Adipocyte (in vitro differentiated cells): ENCODE measurements at regions not wholly inside any gene's neighbourhood (a gene's known extent, or its start where the extent isn't known, plus 50 kb on each side); places are given as distances from the start of the nearest gene placed in this dataset.
A peak's percentile ranks its signal among the peaks of the same experiment; 100 is the strongest.

Experiments used
- DNase-seq: peaks from one replicate; pipeline ENCODE4 v3.0.0-alpha.2; 2015; ENCODE audit warnings: low read depth
- H3K27me3 ChIP-seq: replicated peaks from 2 replicates; pipeline ENCODE4 v1.7.0; 2013; ENCODE audit warnings: mild to moderate bottlenecking, low read length, moderate library complexity; ENCODE audit not compliant: control insufficient read depth, insufficient read depth
- H3K36me3 ChIP-seq: 2 replicates; pipeline ENCODE4 v1.7.0; 2013; ENCODE audit warnings: low read length, mild to moderate bottlenecking, moderate library complexity; ENCODE audit not compliant: control insufficient read depth, insufficient read depth, severe bottlenecking
- H3K4me1 ChIP-seq: 2 replicates; pipeline ENCODE4 v1.7.0; 2013; ENCODE audit warnings: mild to moderate bottlenecking, low read length, moderate library complexity; ENCODE audit not compliant: control insufficient read depth, insufficient read depth
- H3K4me3 ChIP-seq: 2 replicates; pipeline ENCODE4 v1.7.0; 2013; ENCODE audit warnings: mild to moderate bottlenecking, low read length, moderate library complexity
- H3K9ac ChIP-seq: 2 replicates; pipeline ENCODE4 v1.7.0; 2013; ENCODE audit warnings: mild to moderate bottlenecking, low read length, moderate library complexity
- H3K9me3 ChIP-seq: 2 replicates; pipeline ENCODE4 v1.7.0; 2013; ENCODE audit warnings: mild to moderate bottlenecking, low read length, moderate library complexity; ENCODE audit not compliant: control insufficient read depth

DNA sequence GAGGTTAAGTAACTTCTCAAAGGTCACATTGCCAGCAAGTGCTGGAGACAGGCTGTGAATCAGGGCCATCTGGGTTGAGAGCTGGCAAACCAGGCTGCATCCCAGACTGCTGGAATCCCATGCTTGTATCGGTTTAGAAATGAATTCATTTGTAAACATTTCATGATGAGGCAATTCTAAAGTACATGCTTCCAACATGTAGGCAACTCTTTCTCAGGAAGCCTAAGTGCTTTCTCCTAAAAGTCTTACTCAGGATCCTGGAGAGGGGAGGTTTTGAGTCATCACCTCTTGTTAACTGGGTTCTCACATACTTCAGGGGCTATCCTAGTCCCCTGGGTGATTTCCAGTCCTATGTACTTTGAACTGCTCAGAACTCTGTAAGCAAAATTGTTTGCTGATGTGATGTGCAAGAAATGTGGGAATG, 416.5 kb downstream of the MEIS1 start:
- DNase-seq, result peak; percentile 86

DNA sequence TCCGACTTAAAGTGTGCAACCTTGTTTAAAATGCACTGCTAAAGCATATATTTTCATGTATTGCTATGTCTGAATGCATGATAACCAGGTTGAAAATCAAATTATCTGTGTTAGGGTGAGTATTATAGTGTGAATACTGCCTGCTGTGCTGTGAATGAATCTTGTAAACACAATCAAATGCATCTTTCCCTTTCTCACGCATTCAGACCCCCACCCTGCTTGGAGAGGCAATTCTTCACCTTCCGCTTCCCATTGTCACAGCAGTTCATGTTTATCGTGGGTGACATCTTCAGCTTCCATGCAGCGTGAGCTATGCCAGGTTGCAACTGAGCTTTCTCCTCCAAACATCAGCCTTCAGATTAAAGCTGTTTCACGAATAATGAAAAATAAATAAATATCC, 418.0 kb downstream of the MEIS1 start:
- Histone ChIP-seq H3K36me3 (no peaks in the 10 kb centered on the region), H3K4me1 (peaks cover 30% of the 10 kb centered on the region), H3K27me3 (no peaks in the 10 kb centered on the region), H3K9ac (no peak overlapping the region), H3K4me3 (no peak overlapping the region), H3K9me3 (no peaks in the 10 kb centered on the region)
- no peak for DNase-seq

More for the DNA sequence above, 416.5 kb downstream of the MEIS1 start:
- Histone ChIP-seq H3K9me3 (no peaks in the 10 kb centered on the region), H3K9ac (no peak overlapping the region), H3K4me3 (no peak overlapping the region), H3K27me3 (no peaks in the 10 kb centered on the region), H3K4me1 (peaks cover 30% of the 10 kb centered on the region), H3K36me3 (no peaks in the 10 kb centered on the region)

DNA sequence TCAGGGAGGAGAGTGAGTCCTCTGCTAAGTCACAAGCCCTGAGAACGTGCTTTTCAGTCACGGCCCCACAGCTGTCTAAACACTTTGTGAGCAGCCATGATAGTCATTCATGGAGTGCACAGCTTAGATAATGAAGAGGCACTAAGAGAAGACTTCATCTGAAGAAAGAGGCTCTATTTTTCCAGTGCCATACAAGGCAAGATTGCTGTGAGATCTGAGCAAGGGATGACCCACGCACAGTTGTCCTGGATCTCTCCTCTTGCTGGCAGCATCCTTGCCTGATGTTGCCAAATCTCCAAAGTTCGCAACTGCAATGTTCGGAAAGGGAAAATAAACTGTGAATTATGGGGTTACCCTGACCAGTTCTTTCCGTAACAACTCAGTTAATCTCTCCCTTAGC, 418.7 kb downstream of the MEIS1 start:
- no peak for DNase-seq
- Histone ChIP-seq H3K9ac (no peak overlapping the region), H3K36me3 (no peaks in the 10 kb centered on the region), H3K27me3 (no peaks in the 10 kb centered on the region), H3K4me3 (peak overlapping the region; percentile 18), H3K9me3 (no peaks in the 10 kb centered on the region), H3K4me1 (peaks cover 30% of the 10 kb centered on the region)

DNA sequence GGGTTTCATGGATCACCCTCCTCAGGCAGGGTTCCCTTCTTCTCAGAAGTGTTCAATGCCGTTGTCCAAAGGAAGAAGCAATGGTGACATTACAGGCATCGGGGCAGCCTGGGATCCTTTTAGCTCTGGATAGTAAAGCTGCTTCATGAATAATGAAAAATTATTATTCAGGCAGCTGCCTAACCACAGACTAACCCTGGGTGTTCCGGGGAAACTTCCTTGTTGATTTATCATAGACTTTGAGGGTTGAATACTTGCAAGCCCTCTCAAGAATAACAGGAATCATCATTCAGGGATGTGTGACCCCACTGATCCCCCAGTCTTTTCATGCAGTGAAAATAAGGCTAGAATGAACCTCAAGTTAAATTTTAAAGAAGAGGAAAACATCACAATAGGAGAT, 419.4 kb downstream of the MEIS1 start:
- H3K9me3 ChIP-seq, result no peaks in the 10 kb centered on the region
- H3K27me3 ChIP-seq, result no peaks in the 10 kb centered on the region
- H3K4me3 ChIP-seq, result peak overlapping the region; percentile 18
- H3K36me3 ChIP-seq, result no peaks in the 10 kb centered on the region
- DNase-seq, result no peak
- H3K4me1 ChIP-seq, result peaks cover 30% of the 10 kb centered on the region
- H3K9ac ChIP-seq, result no peak overlapping the region

DNA sequence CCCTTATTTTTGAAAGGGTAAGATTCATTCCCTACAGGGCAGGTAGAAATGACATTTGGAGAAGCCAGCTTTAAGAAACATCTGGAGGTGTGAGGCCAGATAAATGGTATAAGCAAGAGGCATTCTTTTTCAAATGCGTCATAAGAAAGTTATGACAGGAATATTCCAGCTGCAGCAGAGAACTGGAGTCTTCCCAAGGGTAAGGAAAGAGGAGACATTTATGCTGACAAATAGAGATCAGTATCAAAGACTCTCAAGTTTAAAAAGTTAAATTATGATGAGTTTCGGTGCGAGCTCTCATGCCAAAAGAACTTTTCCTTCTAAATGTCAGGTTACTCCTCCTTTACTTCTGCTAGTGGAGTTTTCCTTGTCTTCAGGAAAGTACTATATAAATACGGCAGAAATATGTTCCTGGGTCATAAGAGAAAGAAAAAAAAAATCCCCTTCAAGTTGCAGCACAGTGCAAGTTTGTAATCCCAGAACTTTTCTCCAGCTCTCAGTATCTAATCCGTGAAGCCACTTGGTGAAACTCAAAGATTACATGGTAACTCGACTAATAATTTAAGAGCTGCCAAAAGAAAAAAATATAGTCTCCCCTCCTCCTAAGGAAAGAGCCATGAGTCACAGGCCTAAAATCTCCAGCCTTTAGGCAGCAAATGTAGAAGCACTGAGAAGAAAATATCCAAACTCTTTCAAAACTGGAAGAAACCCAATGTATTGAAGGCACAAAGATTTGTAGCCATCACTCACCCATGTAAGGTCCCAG, 428.1 kb downstream of the MEIS1 start:
- peak overlapping the region; percentile 68 for H3K9ac ChIP-seq
- peak; percentile 78 for DNase-seq

DNA sequence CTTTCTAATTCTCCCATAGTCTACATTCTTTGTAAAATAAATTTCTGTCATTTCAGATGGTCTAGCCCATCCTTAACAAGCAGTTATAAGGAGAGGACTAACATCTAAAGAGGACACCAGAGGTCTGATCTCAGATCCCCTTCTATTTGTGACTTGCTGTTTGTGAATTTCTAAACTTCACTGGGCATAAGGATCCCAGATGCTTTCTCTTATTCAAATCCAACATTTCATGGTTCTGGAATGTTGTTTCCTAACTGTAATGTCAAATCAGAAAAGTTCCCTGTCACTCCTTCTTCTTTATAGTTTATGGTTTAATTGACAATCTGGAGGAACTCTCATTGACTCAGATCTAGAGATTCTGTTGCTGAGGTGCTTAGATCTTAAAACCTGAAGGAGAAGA, 430.2 kb downstream of the MEIS1 start:
- peak; percentile 53 for DNase-seq
- Histone ChIP-seq H3K4me3 (no peak overlapping the region), H3K27me3 (no peaks in the 10 kb centered on the region), H3K4me1 (peaks cover 63% of the 10 kb centered on the region), H3K9me3 (no peaks in the 10 kb centered on the region), H3K36me3 (no peaks in the 10 kb centered on the region), H3K9ac (no peak overlapping the region)

More for the DNA sequence above, 428.1 kb downstream of the MEIS1 start:
- Histone ChIP-seq H3K36me3 (no peaks in the 10 kb centered on the region), H3K9me3 (no peaks in the 10 kb centered on the region), H3K4me1 (peaks cover 48% of the 10 kb centered on the region), H3K27me3 (no peaks in the 10 kb centered on the region), H3K4me3 (peak overlapping the region; percentile 55)

DNA sequence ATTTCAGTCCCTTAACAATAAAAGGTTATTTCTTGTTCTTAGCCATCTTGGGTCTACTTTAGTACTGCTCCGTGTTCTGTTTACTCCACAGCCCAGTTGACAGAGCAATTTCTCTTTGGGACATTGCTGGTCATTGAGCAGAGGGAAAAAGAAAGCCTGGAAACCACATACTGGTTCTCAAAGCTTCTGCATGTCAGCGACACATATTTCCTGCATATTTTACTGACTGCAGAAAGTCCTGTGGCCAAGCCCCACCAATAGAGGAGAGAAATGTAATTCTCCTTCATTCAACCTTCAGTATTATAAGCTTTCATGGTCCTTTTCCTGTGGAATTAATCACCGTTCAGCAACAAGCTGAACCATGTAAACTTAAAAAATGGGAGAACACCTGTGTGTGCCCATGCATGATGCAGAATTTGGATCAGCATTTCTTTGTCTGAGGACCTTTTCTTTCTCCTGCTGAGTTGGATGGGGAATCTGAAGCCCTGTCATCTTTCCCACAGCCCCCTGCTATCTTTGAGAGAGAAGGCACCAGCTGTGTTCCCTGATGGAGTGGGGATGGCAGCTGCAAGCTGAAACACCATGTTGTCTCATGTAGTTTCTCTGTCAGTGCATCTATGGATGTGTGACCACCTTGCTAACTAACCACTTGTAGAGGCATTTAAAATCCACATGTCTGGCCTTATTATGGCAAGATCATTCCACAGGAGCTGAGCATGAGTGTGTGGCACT, 431.6 kb downstream of the MEIS1 start:
- H3K4me3 ChIP-seq, result no peak overlapping the region
- H3K27me3 ChIP-seq, result no peaks in the 10 kb centered on the region
- DNase-seq, result no peak

DNA sequence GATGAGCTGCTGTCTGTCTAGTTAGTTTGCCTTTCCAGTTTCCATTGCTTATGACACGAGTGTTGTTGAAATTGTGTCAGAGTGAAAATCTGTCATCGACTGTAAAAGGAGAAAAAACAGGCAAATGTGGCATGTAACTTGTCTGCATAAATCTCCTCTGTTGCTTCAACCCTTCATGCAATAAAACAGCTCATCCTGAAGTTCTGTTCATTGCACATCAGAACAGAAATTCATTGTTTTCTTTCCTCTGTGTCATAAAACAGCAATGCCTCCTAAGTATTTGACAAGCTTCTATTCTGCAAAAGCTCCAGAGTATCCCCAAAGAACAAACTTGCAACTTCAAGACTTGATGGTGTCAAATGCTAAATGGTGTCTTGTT, 432.1 kb downstream of the MEIS1 start:
- Histone ChIP-seq H3K4me1 (peaks cover 66% of the 10 kb centered on the region), H3K4me3 (no peak overlapping the region), H3K9me3 (no peaks in the 10 kb centered on the region), H3K36me3 (no peaks in the 10 kb centered on the region), H3K27me3 (no peaks in the 10 kb centered on the region), H3K9ac (no peak overlapping the region)
- no peak for DNase-seq

More for the DNA sequence above, 431.6 kb downstream of the MEIS1 start:
- no peak overlapping the region for H3K9ac ChIP-seq
- no peaks in the 10 kb centered on the region for H3K36me3 ChIP-seq
- peaks cover 63% of the 10 kb centered on the region for H3K4me1 ChIP-seq
- H3K9me3 ChIP-seq, result no peaks in the 10 kb centered on the region

DNA sequence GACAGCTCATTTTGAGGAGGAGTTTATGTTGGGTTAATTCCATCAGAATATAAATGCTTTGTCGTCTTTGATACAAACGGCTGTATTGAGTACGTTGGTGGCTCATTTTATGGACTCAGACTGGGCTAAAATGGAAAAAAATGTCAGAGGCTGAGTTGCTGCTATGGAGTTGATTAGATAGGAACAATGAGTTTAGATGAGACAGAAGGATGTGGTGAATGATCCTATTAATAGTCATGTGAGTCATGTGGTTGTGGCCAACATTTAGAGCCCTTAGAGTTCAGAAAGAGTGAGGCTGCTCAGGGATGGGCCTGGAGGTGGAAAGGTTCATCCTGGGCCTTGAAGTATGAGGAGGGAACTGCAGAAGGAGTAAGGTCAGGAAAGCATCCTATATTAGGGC, 434.2 kb downstream of the MEIS1 start:
- Histone ChIP-seq H3K9me3 (no peaks in the 10 kb centered on the region), H3K9ac (no peak overlapping the region), H3K27me3 (no peaks in the 10 kb centered on the region), H3K4me1 (peaks cover 71% of the 10 kb centered on the region), H3K4me3 (no peak overlapping the region), H3K36me3 (no peaks in the 10 kb centered on the region)
- DNase-seq, result no peak

DNA sequence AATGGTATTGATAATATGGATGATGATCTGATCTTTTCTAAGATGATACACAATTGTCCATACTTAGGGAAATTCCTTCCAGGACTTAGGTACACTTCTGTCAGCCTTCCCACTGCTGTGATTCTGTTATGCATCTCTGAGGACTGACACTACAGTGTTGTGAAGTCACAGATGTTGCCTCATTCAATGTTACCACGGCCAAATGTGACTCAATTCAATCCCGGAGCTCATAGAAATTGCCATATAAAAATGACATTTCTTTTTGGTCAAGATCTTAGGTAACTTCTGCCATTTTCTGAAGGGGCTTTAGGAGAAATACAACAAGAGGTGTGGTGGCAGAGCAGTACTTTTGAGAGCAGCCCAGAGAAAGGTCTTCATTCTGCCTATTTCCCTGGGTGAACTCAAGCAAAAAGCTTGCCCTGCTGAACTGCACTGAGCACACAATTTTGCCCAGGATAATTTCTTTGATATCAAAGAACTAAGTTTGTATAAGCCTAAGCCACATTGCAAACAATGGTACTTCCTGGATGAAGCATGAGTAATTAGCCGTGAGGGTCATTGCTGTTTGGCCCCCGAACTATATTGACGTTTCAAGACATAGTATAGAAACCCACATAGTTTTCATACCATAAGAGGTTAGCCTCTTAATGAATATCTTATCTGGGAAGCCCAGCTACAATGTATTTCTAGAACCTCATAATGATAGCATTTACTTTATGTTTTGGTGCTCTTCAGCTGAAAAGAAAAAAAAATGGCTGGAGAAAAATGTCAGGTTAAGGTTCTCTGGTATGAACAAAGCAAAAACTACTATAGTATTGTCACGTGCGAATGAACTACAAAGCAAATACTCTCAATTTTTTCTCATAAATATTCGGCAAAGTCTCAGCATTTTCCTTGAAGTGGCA, 437.4 kb downstream of the MEIS1 start:
- peak; percentile 48 for DNase-seq
- H3K9me3 ChIP-seq, result no peaks in the 10 kb centered on the region
- H3K27me3 ChIP-seq, result no peaks in the 10 kb centered on the region
- H3K9ac ChIP-seq, result no peak overlapping the region
- no peaks in the 10 kb centered on the region for H3K36me3 ChIP-seq
- no peak overlapping the region for H3K4me3 ChIP-seq
- peaks cover 53% of the 10 kb centered on the region for H3K4me1 ChIP-seq
